OCI-LY1 (cell line): ENCODE measurements at regions not wholly inside any gene's neighbourhood (a gene's known extent, or its start where the extent isn't known, plus 50 kb on each side); places are given as distances from the start of the nearest gene placed in this dataset.

Experiments
- H2AFZ ChIP-seq: fragments of 200-600 bp; sonication (generic), shearing (Covaris generic); 2 replicates; pipeline ENCODE4 v1.6.0; 2014; ENCODE audit warnings: antibody characterized with exemption, mild to moderate bottlenecking, low read length
- H3F3A ChIP-seq: fragments of 200-600 bp; sonication (generic), shearing (Covaris generic); 2 replicates; pipeline ENCODE4 v1.6.0; 2014; ENCODE audit warnings: mild to moderate bottlenecking, antibody characterized with exemption, low read length, moderate library complexity; ENCODE audit not compliant: insufficient read depth
- H3K27ac ChIP-seq: fragments of 200-600 bp; sonication (generic); 2 replicates; pipeline ENCODE4 v1.5.1; 2014; ENCODE audit warnings: low read length, mixed run types, mild to moderate bottlenecking, low read depth; ENCODE audit not compliant: poor library complexity, severe bottlenecking
- H3K27me3 ChIP-seq: fragments of 200-600 bp; sonication (generic); 2 replicates; pipeline ENCODE4 v1.6.0; 2014; ENCODE audit warnings: antibody characterized with exemption, mild to moderate bottlenecking, low read length, moderate library complexity; ENCODE audit not compliant: insufficient read depth
- H3K36me3 ChIP-seq: fragments of 200-600 bp; sonication (generic); 2 replicates; pipeline ENCODE4 v1.6.1; 2014; ENCODE audit warnings: mild to moderate bottlenecking, antibody characterized with exemption, low read length, moderate library complexity, mixed read lengths; ENCODE audit not compliant: insufficient read depth
- H3K4me1 ChIP-seq: fragments of 200-600 bp; sonication (generic); 2 replicates; pipeline ENCODE4 v1.5.1; 2014; ENCODE audit warnings: mild to moderate bottlenecking, low read length, moderate library complexity; ENCODE audit not compliant: insufficient read depth, severe bottlenecking
- H3K4me2 ChIP-seq: fragments of 200-600 bp; sonication (generic), shearing (Covaris generic); 2 replicates; pipeline ENCODE4 v1.6.1; 2014; ENCODE audit warnings: low read length
- H3K4me3 ChIP-seq: fragments of 200-600 bp; sonication (generic); 2 replicates; pipeline ENCODE4 v1.5.1; 2014; ENCODE audit warnings: low read length, low read depth, mild to moderate bottlenecking, mixed read lengths; ENCODE audit not compliant: poor library complexity, severe bottlenecking
- H3K79me2 ChIP-seq: fragments of 200-600 bp; shearing (Covaris generic); 2 replicates; pipeline ENCODE4 v1.6.1; 2016; ENCODE audit warnings: mixed run types, low read length, mixed read lengths; ENCODE audit not compliant: insufficient read depth
- H3K9ac ChIP-seq: fragments of 200-600 bp; sonication (generic), shearing (Covaris generic); 2 replicates; pipeline ENCODE4 v1.6.1; 2014; ENCODE audit warnings: mild to moderate bottlenecking, low read length, mixed read lengths
- H3K9me2 ChIP-seq: fragments of 200-600 bp; sonication (generic), shearing (Covaris generic); 2 replicates; pipeline ENCODE4 v1.6.1; 2014; ENCODE audit warnings: low read depth, mild to moderate bottlenecking, low read length, mixed read lengths
- H3K9me3 ChIP-seq: fragments of 200-600 bp; shearing (Covaris generic); 2 replicates; pipeline ENCODE4 v1.6.1; 2014; ENCODE audit warnings: low read length, mixed read lengths
- H4K20me1 ChIP-seq: fragments of 200-600 bp; sonication (generic), shearing (Covaris generic); 2 replicates; pipeline ENCODE4 v1.6.0; 2016; ENCODE audit warnings: mild to moderate bottlenecking, low read length; ENCODE audit not compliant: insufficient read depth
- EZH2 ChIP-seq: fragments of 200-600 bp; sonication (generic), shearing (Covaris generic); IDR thresholded peaks from 2 replicates; pipeline ENCODE4 v1.8.0; 2017; ENCODE audit warnings: borderline replicate concordance, mixed run types, mild to moderate bottlenecking, antibody characterized with exemption, low read length, moderate library complexity, mixed read lengths
- TF ChIP-seq, protein P1 (sequence below): fragments of 200-600 bp; sonication (generic), shearing (Covaris generic); IDR thresholded peaks from 2 replicates; pipeline ENCODE4 v1.5.1; 2017; ENCODE audit warnings: mild to moderate bottlenecking, antibody characterized with exemption, low read length, moderate library complexity, mixed read lengths

- Histone ChIP-seq H3K9ac (no peak overlapping the region), H3F3A (no peaks in the 10 kb centered on the region), H3K27ac (no peak overlapping the region), H3K27me3 (no peaks in the 10 kb centered on the region), H4K20me1 (no peaks in the 10 kb centered on the region), H3K4me1 (no peaks in the 10 kb centered on the region), H3K4me2 (no peak overlapping the region), H2AFZ (no peak overlapping the region), H3K9me2 (no peaks in the 10 kb centered on the region), H3K36me3 (no peaks in the 10 kb centered on the region), H3K79me2 (no peaks in the 10 kb centered on the region), H3K4me3 (no peak overlapping the region), H3K9me3 (no peaks in the 10 kb centered on the region)
- no peak for TF ChIP-seq EZH2
Observed at GRCh38 chr10:3995302-3996210, 210.5 kb upstream of the KLF6 start.

DNA sequence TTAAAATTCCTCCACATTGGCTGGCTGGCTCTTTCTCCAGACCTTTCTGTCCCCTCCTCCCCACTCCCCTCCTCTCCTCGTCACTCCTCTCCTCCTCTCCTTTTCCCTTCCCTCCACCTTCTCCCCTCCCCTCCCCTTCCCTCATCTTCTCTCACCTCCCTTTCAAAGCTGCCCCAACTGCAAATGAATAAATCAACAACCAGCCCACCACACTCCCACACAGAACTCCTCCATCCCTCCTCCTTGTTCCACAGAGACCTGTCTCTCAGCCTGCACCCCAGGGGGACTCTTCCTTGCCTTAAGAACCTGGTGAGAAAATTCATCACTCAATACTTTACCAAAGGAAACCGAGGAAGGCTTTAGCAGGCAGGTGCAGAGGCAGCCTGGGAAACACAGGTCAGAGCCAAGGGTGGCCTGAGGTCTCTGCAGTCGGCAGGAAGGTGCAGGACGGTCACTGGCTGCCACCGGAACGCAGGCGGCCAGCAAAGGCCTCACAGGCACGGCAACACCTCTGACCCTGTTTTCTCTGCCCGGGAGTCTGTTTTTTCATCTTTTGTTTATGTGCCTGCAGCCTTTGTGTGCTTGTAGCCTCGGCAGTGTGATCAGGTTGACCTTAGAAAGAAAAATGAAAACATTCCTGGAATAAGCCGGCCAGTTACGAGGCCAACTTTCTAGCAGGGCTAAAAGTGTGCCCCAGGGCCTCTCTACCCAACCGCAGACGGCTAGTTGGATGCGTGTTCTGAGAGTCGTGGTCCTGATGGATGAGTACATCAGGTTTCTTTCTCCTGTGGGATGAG lies 207.6 kb upstream of the KLF6 start:
- no peaks in the 10 kb centered on the region for H3K4me1 ChIP-seq
- H3K9me3 ChIP-seq, result no peaks in the 10 kb centered on the region
- H3K4me2 ChIP-seq, result no peak overlapping the region
- no peak overlapping the region for H3K4me3 ChIP-seq
- H3K36me3 ChIP-seq, result no peaks in the 10 kb centered on the region
- no peak overlapping the region for H3K9ac ChIP-seq
- H3K79me2 ChIP-seq, result no peaks in the 10 kb centered on the region
- no peaks in the 10 kb centered on the region for H4K20me1 ChIP-seq
- TF ChIP-seq EZH2, result no peak
- TF ChIP-seq, protein P1, sequence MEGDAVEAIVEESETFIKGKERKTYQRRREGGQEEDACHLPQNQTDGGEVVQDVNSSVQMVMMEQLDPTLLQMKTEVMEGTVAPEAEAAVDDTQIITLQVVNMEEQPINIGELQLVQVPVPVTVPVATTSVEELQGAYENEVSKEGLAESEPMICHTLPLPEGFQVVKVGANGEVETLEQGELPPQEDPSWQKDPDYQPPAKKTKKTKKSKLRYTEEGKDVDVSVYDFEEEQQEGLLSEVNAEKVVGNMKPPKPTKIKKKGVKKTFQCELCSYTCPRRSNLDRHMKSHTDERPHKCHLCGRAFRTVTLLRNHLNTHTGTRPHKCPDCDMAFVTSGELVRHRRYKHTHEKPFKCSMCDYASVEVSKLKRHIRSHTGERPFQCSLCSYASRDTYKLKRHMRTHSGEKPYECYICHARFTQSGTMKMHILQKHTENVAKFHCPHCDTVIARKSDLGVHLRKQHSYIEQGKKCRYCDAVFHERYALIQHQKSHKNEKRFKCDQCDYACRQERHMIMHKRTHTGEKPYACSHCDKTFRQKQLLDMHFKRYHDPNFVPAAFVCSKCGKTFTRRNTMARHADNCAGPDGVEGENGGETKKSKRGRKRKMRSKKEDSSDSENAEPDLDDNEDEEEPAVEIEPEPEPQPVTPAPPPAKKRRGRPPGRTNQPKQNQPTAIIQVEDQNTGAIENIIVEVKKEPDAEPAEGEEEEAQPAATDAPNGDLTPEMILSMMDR, result no peak
- H3F3A ChIP-seq, result no peaks in the 10 kb centered on the region
- no peaks in the 10 kb centered on the region for H3K9me2 ChIP-seq
- H2AFZ ChIP-seq, result no peak overlapping the region
- no peak overlapping the region for H3K27ac ChIP-seq
- H3K27me3 ChIP-seq, result no peaks in the 10 kb centered on the region; the same call in 1 of the 2 replicates

- H2AFZ ChIP-seq, result no peak overlapping the region
- no peaks in the 10 kb centered on the region for H3K9me2 ChIP-seq
- H3K9ac ChIP-seq, result no peak overlapping the region
- no peaks in the 10 kb centered on the region for H3F3A ChIP-seq
- no peak overlapping the region for H3K27ac ChIP-seq
- no peak overlapping the region for H3K4me2 ChIP-seq
- H3K36me3 ChIP-seq, result no peaks in the 10 kb centered on the region
- no peaks in the 10 kb centered on the region for H3K79me2 ChIP-seq
- H3K4me1 ChIP-seq, result no peaks in the 10 kb centered on the region
- H3K9me3 ChIP-seq, result no peaks in the 10 kb centered on the region
- no peaks in the 10 kb centered on the region for H4K20me1 ChIP-seq
- no peaks in the 10 kb centered on the region; the same call in 1 of the 2 replicates for H3K27me3 ChIP-seq
- TF ChIP-seq, protein P1, result no peak
- TF ChIP-seq EZH2, result no peak
- no peak overlapping the region for H3K4me3 ChIP-seq
Observed at GRCh38 chr10:3990307-3990706, 205.3 kb upstream of the KLF6 start.
